PFSK-1 (cell line): ENCODE measurements at regions not wholly inside any gene's neighbourhood (a gene's known extent, or its start where the extent isn't known, plus 50 kb on each side); places are given as distances from the start of the nearest gene placed in this dataset.

Experiments
- POLR2AphosphoS5 ChIP-seq: IDR thresholded peaks from 2 replicates; pipeline ENCODE4 v1.6.1; 2012; ENCODE audit warnings: low read depth, mild to moderate bottlenecking, control low read depth, low read length, moderate library complexity
- REST ChIP-seq, 2 experiments: IDR thresholded peaks; 2 replicates each; pipeline versions ENCODE4 v1.6.1 to v1.8.0; 2011 to 2012; ENCODE audit warnings: low read depth in 2 of 2, low read length in 2 of 2, control low read depth in 1 of 2, inconsistent platforms in 1 of 2, mild to moderate bottlenecking in 1 of 2, moderate library complexity in 1 of 2; ENCODE audit not compliant: insufficient read depth in 1 of 2

GRCh38 chr4:52201715-52202114 lies 150.6 kb downstream of the SPATA18 start:
- no peak for TF ChIP-seq POLR2AphosphoS5
- TF ChIP-seq REST (IDR thresholded peaks at IDR 0.05; ENCODE audit: insufficient read depth in 1 of 2, low read depth in 2 of 2, low read length in 2 of 2): no peak
